Stimulated activated CD4-positive, alpha-beta T cell treated with anti-CD3 and anti-CD28 coated beads, Interleukin-12 subunit alpha, Interleukin-12 subunit beta, amount 100 ng/mL, for 4 hours (primary cell): ENCODE measurements at regions not wholly inside any gene's neighbourhood (a gene's known extent, or its start where the extent isn't known, plus 50 kb on each side); places are given as distances from the start of the nearest gene placed in this dataset.

ENCODE experiments used
- DNase-seq: peaks from one replicate; pipeline ENCODE4 v3.0.0-alpha.2; 2020

- no peak for DNase-seq
These were observed 266.2 kb upstream of the LDB2 start for GRCh38 chr4:17164666-17165065.

DNA sequence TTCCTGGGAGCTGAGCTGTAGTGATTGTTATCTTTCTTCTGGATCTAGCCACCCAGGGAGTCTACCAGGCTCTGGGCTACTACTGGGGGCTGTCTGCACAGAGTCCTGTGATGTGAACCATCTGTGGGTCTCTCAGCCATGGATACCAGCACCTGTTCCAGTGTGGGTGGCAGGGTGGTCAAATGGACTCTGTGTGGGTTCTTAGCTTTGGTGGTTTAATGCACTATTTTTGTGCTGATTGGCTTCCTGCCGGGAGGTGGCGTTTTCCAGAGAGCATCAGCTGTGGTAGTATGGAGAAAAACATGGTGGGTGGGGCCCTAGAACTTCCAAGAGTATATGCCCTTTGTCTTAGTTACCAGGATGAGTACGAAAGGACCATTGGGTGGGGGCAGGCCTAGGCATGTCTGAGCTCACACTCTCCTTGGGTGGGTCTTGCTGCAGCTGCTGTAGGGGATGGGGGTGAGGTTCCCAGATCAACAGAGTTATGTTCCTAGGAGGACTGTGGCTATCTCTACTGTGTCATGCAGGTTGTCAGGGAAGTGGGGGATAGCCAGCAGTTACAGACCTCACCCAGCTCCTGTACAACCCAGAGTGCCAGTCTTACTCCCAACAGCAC lies 264.8 kb upstream of the LDB2 start:
- DNase-seq, result no peak

DNA sequence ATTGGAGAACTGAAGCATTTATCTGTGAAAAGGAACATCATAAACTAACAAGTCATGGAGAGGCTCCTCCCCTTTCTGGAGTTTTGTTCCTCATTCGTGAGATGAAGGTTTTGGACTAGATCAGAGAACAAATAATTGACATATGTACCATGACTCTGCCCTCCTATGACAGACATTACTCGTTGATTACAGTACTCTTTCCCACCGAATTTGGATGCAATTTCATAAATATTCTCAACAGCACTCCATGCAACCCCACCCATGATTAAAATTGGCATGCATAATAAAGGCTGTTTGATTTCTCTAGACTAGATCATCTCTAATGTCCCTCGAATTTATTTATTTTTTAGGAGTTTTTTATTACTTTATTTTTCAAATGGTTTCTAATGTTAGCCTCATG lies 258.9 kb upstream of the LDB2 start:
- no peak for DNase-seq

DNA sequence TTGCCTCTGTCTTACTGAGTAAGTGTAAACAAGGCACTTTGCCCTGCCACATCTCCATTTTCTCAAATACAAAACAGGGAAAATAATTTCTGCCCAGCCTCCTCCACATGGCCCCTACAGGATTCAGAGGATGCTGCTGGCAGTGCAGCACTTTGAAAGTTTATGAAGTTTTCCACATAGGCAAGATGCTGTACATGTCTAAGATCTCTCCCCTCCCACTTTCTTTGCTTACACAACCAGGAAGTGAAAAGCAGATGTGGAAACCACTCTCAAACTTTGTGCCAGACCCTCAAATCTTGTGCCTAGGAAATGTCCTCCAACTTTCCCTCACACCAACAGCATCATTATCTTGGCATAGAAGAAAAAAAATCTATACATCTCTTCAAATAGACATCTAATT lies 257.0 kb upstream of the LDB2 start:
- DNase-seq, result no peak

- no peak for DNase-seq
These were observed 255.1 kb upstream of the LDB2 start for GRCh38 chr4:17153572-17153971.

DNA sequence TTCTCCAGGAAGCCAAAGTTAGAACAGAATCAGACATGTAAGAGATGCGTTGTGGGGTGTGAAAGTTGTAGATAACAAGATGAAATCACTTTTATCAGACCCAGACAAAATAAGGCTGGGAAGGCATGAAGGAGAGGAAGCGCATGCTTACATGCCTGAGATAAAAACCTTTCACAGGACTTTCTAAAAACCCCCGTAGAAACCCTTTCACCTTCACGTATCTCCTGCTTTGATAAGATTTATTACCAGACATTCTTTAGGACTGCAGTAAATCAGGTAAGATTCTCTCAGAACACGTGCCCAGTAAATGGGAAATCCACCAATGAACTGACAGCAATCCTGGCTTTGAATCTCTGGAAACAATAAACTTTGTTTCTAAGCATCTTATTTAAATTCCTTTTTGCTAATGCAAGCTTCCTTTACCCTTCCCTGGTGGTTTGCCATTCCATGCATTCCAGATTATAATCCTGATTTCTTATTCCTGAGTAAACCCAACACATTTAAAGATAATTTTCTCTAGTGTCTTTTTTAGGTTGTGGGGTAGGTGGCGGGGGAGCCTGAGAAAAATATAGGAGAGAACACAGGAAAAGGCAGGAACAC lies 254.6 kb upstream of the LDB2 start:
- no peak for DNase-seq

- no peak for DNase-seq
These were observed 243.8 kb upstream of the LDB2 start for GRCh38 chr4:17142232-17142711.

- DNase-seq, result no peak
These were observed 240.4 kb upstream of the LDB2 start for GRCh38 chr4:17138847-17139246.

DNA sequence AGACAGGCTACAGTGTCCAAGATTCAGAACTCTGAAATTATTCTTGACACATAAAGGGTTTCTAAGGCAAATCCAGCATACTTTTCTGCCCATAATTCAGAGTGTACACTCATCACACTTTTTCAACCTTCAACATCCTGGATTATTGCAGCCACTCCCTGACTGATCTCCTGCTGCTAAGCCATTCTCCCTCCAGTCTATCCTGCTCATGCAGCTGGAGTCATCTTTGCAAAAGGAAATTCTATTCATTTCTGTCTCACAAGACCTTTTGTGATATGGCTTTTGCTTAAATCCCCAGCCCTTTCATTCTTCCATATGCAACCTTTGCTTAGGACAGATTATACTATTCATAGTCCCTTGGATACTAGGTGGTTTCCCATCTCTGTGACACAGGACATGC lies 236.1 kb upstream of the LDB2 start:
- no peak for DNase-seq

- no peak for DNase-seq
These were observed 235.7 kb upstream of the LDB2 start for GRCh38 chr4:17134100-17134499.

- DNase-seq, result no peak
These were observed 233.8 kb upstream of the LDB2 start for GRCh38 chr4:17132226-17132625.

DNA sequence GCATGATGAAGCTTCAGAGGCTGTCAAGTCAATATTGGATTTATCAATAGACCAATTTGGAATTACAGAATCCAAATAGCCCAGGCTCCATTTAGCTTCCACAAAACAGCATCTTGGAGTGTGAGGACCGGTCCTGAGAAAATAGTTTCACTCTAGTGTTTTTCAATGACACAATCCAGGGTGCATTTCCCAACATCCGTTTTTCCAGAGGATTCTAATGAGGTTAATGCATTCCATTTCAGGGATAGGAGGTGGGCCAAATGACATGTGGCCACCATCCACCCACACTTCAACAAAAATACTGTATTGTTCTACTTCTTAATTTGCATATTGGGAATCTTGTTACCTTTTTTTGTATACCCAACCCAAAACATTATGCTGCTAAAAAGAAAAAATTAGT lies 229.8 kb upstream of the LDB2 start:
- no peak for DNase-seq

- no peak for DNase-seq
These were observed 228.0 kb upstream of the LDB2 start for GRCh38 chr4:17126321-17126966.

DNA sequence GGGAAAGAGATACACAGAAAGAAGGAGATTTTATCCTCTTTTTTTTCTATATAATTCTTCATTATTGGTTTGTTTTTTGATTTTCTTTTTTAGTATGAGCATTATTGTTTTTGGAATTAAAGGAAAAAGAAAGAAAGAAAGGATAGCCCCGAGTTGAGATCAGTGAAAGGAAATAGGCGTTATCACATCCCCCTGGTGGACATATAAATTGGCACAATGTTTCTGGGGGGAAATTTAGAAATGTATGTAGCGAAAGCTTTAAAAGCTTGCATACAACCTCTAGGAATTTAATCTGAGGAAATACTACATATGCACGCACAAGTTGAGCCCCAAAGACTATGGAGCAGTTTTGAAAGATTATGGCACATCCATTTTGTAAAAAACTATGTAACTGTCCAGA lies 226.3 kb upstream of the LDB2 start:
- DNase-seq, result no peak

GRCh38 chr4:17120761-17121160 lies 222.3 kb upstream of the LDB2 start:
- DNase-seq, result no peak

DNA sequence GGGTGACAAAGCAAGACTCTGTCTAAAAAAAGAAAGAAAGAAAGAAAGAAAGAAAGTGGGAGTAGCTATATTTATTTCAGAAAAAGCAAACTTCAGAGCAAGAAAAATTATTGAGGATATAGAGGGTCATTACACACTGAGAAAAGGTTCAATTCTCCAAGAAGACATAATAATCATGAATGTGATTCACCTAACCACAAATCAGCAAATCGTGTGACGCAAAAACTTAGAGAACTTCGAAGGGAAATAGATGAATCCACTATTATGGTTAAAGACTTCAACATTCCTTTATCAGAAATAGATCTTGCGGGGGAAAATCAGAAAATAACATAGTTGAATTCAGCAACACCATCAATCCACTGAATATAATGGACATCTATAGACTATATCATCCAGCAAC lies 219.3 kb upstream of the LDB2 start:
- DNase-seq, result no peak

DNA sequence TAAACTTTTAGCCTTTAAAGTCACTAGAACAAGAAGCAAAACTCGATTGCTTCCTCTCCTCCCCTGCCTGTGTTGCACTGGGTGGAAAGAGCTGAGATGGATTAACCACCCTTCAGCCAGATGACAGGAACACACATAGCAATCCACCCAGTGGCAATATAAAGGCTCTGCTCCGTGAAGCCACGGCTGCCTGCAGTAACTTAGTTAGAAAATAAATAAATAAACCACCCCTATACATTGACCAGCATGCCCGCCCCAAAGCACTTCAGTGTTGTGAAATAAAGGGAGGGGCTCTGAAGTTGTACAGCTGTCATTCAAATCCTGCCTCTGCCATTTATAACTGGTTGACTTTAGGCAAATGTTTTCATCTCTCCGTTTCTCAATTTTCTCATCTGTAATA lies 217.1 kb upstream of the LDB2 start:
- DNase-seq, result no peak

DNA sequence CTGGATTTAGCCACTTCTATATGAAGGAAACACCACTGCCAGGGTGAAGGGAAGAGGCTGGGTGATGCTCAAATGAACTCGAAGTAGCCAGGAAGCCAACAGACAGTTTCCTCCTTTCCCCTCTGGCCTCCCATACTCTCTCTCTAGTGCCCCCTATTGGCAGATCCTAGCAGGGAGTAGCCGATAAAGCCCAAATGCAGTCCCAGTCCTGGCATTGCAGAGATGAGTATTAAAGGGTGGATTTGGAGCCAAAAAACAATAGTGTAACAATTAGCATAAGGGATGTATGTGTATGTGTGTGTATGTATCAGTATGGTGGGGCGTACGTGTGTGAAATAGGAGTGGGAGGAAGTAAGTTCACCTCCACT lies 213.8 kb upstream of the LDB2 start:
- no peak for DNase-seq

- DNase-seq, result no peak
These were observed 210.7 kb upstream of the LDB2 start for GRCh38 chr4:17109126-17109525.

DNA sequence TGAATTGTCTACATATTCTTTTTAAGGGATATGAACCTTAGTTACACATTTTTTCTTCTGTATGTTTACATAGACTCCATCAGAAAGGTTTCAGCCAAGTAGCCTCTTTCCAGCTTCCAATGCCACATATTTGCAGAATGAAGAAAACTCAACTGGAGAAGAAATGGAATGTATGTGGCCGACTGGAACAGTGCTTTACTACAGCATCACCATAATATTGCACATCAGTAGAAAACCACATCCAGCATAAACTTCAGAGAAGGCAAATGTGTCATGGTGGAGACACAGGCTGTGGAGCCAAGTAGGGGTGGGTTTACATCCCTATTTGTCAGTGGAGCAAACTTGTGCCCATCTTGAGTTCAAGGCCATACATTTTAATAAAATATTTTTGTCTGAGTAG lies 204.8 kb upstream of the LDB2 start:
- DNase-seq, result no peak

DNA sequence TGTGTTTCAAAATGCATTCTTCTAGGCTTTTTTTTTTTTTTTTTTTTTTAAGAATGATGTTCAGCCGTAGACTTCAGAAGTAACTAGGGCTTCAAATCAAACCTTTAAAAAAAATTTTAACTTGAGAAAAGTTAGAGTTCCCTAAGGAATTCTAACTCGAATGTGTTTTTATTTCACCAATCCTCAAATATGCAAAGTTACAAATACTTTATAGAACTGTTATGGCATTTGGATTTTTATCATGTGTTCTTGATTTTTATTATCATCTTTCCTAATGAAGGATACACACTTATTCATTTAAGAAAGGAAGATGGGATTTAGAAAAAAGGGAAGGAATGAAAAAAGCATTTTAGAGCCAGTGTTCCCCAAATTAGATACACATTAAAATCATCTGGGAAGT lies 200.6 kb upstream of the LDB2 start:
- no peak for DNase-seq

DNA sequence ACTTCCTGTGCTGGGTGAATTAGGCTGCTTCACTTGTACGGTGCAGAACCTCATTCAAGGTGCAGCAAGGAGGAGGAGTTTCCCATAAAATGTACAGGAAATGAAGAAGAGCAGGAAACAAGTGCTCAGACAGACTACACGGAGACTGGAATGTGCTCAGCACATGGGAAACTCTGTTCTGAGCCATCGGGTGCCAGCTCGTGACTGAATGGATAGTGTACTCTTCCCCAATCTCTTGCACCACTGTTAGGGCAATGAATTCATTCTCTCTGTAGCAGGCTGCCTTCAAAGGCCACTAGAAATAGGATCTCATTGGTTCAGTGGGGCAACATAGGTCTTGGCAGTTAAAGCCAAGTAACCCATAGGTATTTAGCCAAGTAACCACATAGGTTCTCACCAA lies 200.0 kb upstream of the LDB2 start:
- DNase-seq, result no peak

- DNase-seq, result no peak
These were observed 198.9 kb upstream of the LDB2 start for GRCh38 chr4:17097362-17097761.

DNA sequence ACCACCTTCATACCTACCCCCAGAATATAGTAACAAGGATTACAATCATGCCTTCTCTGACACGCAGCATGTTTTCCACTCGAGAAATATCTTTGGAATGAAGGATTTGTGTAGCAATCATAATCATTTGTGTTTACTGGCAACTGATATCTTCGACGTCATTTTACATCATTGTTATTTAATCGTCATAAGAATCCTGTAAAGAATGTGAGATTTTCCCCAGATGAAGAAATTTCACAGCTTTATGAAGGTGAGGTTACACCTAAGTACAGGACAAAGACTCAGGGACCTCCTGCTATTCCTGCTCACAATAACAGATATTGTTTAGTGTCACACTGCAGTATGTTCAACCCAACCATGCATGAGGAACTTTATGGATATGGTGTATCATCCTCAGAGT lies 198.2 kb upstream of the LDB2 start:
- DNase-seq, result no peak

DNA sequence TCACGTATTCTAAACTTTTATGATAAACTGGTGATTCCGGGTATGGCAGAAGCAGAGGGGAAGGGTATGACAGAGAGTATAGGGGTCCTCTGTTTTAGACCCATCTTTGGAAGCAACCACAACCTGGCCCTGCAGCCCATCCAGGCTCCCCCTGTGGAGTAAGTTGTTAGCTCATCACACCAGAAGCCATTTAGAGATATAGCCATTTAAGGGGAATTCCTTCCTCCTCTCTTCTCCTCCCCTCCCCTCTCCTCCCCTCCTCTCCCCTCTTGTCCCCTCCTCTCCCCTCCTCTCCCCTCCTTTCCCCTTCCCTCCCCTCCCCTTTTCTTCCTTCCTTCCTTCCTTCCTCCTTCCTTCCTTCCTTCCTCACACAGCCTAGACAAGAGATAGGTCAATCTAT lies 197.3 kb upstream of the LDB2 start:
- no peak for DNase-seq
